ENCODE measurements at regions not wholly inside any gene's neighbourhood (a gene's known extent, or its start where the extent isn't known, plus 50 kb on each side); places are given as distances from the start of the nearest gene placed in this dataset.
"Not testable (repeated sequence)": the region's sequence is repeated elsewhere in the genome, so short reads cannot be mapped to it uniquely, and the experiment has no call there.

DNA sequence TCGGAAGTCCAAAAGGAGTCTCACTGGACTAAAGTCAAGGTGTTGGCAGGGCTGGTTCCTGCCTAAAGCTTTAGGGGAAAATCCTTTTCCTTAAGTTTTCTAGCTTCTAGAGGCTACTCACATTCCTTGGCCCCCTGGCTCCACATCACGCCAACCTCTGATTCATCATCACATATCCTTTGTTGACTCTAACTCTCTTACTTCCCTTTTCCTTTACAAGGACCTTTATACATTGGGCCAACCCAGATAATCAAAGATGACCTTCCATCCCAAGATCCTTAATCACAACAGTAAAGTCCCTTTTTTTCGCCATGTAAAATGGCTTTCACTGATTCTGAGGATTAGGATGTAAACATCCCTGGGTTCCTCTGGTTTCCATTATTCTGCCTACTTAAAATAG is 146.4 kb upstream of the DCAF8L1 start:
- TF ChIP-seq, protein P1, sequence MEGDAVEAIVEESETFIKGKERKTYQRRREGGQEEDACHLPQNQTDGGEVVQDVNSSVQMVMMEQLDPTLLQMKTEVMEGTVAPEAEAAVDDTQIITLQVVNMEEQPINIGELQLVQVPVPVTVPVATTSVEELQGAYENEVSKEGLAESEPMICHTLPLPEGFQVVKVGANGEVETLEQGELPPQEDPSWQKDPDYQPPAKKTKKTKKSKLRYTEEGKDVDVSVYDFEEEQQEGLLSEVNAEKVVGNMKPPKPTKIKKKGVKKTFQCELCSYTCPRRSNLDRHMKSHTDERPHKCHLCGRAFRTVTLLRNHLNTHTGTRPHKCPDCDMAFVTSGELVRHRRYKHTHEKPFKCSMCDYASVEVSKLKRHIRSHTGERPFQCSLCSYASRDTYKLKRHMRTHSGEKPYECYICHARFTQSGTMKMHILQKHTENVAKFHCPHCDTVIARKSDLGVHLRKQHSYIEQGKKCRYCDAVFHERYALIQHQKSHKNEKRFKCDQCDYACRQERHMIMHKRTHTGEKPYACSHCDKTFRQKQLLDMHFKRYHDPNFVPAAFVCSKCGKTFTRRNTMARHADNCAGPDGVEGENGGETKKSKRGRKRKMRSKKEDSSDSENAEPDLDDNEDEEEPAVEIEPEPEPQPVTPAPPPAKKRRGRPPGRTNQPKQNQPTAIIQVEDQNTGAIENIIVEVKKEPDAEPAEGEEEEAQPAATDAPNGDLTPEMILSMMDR (IDR thresholded peaks at IDR 0.05; ENCODE audit: borderline replicate concordance, insufficient read depth, low read depth, low read length), result no peak
- no peak overlapping the region for H3K4me3 ChIP-seq (ENCODE audit: low read depth, low read length)

DNA sequence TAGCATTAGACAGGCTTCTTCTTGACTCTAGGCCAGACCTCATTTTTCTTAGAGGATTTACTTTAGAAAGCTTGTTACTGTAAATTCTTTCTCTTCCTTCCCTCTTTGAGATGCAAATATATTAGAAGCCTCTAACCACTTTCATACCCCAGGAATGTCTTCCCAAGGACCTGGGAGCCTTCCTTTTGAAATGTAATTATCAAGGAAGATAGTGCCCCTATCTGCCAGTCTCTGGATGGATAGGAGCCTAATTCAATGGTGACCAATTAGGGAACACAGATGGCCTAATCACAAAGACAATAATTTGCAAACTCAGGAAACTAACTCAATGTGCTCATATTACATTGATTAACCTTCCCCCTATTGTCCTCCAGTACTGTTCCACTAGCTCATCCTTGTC is 145.6 kb upstream of the DCAF8L1 start:
- TF ChIP-seq, protein P1 (IDR thresholded peaks at IDR 0.05; ENCODE audit: borderline replicate concordance, insufficient read depth, low read depth, low read length), result no peak
- no peak overlapping the region for H3K4me3 ChIP-seq (ENCODE audit: low read depth, low read length)

DNA sequence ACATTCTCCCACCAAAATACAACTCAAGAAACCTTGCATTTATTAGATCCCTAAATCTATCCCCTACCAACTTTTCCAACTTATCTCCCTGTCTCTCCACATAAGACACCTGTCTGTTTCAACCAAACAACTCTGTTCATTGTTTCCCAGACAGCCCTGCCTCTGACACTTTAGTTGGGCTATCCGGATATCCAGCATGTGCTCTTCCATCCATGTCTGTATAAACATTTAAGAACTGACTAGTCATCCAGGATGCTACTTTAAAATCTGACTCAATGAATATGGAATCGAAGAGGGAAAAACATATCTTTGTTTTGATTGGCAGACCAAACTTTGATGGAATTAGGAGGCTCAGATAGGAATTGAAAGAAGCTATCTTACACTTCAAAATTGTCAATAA is 143.2 kb upstream of the DCAF8L1 start:
- TF ChIP-seq, protein P1 (IDR thresholded peaks at IDR 0.05; ENCODE audit: borderline replicate concordance, insufficient read depth, low read depth, low read length), result no peak
- no peak overlapping the region for H3K4me3 ChIP-seq (ENCODE audit: low read depth, low read length)

DNA sequence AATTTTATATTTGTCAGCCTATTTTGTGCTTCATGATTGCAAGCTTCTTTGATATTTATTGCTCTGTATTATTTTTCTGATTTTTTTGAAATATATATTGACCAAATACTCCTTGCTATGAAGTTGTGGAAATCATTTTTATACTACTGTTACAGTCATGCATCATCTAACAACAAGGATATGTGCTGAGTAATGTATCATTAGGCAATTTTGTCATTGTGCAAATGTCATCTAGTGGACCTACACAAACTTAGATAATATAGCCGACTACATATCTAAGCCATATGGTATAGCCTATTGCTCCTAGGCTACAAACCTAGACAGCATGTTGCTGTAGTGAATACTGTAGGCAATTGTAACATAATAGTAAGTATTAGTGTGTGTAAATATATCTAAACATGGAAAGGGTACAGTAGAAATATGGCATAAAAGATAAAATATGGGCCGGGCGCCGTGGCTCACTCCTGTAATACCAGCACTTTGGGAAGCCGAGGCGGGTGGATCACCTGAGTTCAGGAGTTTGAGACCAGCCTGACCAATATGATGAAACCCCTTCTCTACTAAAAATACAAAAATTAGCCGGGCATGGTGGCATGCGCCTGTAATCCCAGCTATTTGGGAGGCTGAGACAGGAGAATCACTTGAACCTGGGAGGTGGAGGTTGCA is 139.5 kb upstream of the DCAF8L1 start:
- H3K4me3 ChIP-seq (ENCODE audit: low read depth, low read length), result not testable (repeated sequence)

DNA sequence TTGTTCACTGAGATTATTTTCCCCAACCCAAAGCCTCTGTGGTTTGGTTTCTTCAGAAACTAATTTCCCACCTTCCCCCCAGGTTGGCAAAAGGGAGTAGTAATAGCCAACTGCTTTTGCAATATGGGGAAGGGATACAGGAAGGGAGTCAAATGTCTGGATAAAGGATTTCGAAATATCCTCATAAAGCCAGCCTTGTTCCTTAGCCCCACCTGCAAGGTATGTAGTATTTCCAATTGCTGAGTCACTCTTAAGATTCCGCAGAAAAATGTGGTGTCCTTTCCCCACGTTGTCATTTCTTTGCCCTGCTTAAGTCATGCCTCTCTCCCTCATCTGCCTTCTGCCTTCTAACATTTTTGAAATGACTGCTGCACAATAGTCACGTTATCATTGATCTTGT is 138.8 kb upstream of the DCAF8L1 start:
- H3K4me3 ChIP-seq (ENCODE audit: low read depth, low read length), result no peak overlapping the region
- TF ChIP-seq, protein P1 (IDR thresholded peaks at IDR 0.05; ENCODE audit: borderline replicate concordance, insufficient read depth, low read depth, low read length), result no peak

DNA sequence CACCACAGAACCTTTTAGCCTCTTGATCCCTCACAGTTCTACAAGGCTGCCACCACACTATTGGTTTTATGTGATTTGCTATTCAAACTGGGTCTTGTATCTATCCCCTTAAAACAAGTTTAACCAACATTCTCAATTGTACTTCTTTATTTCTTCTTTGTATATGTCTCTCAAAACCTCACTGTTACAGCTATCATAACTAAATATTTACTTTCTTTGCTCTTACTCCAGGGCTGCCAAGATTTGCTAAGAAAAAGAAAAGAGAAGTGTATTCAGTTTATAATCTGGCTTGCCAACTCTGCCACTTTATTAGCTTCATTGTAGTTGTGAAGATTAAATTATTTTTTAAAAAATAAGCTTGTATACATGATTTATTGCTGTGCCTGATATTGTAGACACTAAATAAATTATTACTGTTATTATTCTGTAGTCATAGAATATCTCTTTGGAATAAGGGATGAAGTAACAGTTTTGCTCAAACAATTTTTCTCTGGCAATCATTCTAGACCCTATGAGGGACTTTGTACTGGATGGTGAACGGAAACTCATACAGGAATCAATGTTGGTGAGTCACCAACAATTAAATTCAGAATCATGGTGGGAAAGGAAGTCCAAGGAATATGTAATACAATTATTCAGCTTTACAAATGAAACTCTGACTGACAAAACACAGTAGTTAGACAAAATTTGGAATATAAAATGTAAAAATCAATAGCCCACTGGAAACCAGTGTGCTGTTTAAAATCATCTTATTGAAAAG is 127.1 kb upstream of the DCAF8L1 start:
- no peak overlapping the region for H3K4me3 ChIP-seq (ENCODE audit: low read depth, low read length)
- TF ChIP-seq, protein P1 (IDR thresholded peaks at IDR 0.05; ENCODE audit: borderline replicate concordance, insufficient read depth, low read depth, low read length), result no peak

DNA sequence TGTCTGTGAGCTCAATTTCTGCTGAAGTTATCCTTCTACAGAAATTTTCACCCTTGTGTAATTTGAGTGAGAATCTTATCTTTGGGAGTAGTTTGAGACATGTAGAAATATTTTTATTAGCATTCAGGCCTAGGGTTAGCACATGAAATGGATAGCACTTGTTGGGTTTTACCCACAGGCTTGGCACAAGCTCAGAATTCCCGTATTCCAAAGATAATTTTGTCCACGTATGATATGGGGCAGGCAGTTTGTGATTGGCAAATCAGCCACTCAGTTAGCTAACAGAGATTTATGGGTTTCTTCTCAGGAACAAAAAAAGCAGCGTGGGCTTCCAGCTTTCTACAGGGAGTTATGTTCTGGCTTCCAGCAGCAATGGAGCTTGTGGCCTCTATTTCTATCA is 117.9 kb upstream of the DCAF8L1 start:
- no peak overlapping the region for H3K4me3 ChIP-seq (ENCODE audit: low read depth, low read length)
- TF ChIP-seq, protein P1 (IDR thresholded peaks at IDR 0.05; ENCODE audit: borderline replicate concordance, insufficient read depth, low read depth, low read length), result no peak

All from GM12875 (cell line).